ENCODE measurements at regions not wholly inside any gene's neighbourhood (a gene's known extent, or its start where the extent isn't known, plus 50 kb on each side); places are given as distances from the start of the nearest gene placed in this dataset.

- DNase-seq (ENCODE audit: low read depth): no peak
- H3K4me3 ChIP-seq (ENCODE audit: low read depth, low read length): no peak overlapping the region
- TF ChIP-seq MAX (IDR thresholded peaks at IDR 0.05; ENCODE audit: low read depth, low read length) (no peak), MYC (IDR thresholded peaks at IDR 0.05; ENCODE audit: low read depth, low read length) (no peak), POLR2A (IDR thresholded peaks at IDR 0.05; ENCODE audit: extremely low read depth, insufficient read length) (no peak)
- TF ChIP-seq, protein P1, sequence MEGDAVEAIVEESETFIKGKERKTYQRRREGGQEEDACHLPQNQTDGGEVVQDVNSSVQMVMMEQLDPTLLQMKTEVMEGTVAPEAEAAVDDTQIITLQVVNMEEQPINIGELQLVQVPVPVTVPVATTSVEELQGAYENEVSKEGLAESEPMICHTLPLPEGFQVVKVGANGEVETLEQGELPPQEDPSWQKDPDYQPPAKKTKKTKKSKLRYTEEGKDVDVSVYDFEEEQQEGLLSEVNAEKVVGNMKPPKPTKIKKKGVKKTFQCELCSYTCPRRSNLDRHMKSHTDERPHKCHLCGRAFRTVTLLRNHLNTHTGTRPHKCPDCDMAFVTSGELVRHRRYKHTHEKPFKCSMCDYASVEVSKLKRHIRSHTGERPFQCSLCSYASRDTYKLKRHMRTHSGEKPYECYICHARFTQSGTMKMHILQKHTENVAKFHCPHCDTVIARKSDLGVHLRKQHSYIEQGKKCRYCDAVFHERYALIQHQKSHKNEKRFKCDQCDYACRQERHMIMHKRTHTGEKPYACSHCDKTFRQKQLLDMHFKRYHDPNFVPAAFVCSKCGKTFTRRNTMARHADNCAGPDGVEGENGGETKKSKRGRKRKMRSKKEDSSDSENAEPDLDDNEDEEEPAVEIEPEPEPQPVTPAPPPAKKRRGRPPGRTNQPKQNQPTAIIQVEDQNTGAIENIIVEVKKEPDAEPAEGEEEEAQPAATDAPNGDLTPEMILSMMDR (IDR thresholded peaks at IDR 0.05; ENCODE audit: low read depth, low read length): no peak
These were observed 92.5 kb downstream of the LIPG start for GRCh38 chr18:49654347-49654746.

DNA sequence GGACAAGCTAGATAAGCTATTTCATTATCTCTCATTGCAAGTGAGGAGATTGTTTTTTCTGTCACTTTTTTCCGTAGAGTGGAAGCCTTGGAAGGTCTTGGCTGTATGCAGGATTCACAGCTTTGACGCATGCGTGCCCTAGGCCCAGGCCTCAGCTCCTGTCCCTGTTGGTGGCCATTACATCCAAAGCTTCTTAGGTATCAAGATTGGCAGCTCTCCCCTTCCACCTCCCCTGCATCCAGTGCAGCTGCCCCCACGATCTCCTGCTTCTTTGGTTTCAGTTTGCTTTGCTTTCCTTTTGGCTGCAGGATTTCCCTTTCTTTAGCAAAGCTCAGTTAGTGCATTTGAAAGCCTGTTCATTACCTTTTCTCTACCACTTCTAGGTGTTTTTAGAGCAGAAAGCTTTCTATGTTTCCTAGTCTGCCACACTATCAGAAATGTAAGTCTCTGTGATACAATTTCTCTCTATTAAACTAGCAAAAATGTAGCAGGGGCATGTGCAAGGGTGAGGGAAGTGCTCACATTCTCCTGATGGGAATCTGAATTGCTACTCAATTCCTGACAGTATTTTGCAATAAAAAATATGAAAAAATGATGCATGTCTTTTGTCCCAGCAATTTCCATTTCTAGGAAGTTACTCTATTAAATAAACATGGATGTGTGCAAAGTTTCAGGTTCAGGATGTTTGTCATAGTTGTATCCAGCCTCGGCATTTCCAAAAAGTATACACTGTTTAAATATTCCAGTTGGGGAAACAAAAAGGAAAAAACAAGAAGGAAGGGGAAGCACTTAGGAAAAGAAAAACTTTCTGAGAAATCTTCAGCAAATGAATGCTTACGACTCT lies 91.2 kb downstream of the LIPG start:
- no peak overlapping the region for H3K4me3 ChIP-seq (ENCODE audit: low read depth, low read length)
- no peak for DNase-seq (ENCODE audit: low read depth)
- TF ChIP-seq POLR2A (IDR thresholded peaks at IDR 0.05; ENCODE audit: extremely low read depth, insufficient read length) (no peak), MYC (IDR thresholded peaks at IDR 0.05; ENCODE audit: low read depth, low read length) (no peak), MAX (IDR thresholded peaks at IDR 0.05; ENCODE audit: low read depth, low read length) (no peak)
- TF ChIP-seq, protein P1 (IDR thresholded peaks at IDR 0.05; ENCODE audit: low read depth, low read length): no peak

DNA sequence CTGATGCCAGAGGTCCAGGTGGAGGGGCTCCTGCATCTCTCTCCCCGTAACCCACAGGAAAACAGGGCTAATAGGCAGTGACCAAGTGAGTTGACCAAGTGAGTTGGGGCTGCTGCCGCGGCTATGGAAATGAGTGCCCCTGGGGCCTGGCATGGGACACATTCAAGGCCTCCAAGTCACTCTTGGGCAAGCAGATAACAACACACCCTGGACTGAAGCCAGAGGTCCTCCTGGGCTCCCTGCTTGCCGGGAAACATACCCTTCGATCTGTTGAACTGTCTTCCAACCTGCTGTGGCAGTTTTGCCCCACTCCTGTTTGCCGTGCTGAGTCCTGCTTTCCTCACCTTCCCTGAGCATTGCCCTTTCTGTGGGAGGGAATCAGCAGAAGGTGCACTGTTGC lies 89.2 kb downstream of the LIPG start:
- DNase-seq (ENCODE audit: low read depth): no peak
- TF ChIP-seq POLR2A (IDR thresholded peaks at IDR 0.05; ENCODE audit: extremely low read depth, insufficient read length) (no peak), MAX (IDR thresholded peaks at IDR 0.05; ENCODE audit: low read depth, low read length) (no peak), MYC (IDR thresholded peaks at IDR 0.05; ENCODE audit: low read depth, low read length) (no peak)
- TF ChIP-seq, protein P1 (IDR thresholded peaks at IDR 0.05; ENCODE audit: low read depth, low read length): no peak
- no peak overlapping the region for H3K4me3 ChIP-seq (ENCODE audit: low read depth, low read length)

GRCh38 chr18:49650426-49650891 lies 88.6 kb downstream of the LIPG start:
- no peak for TF ChIP-seq MAX (IDR thresholded peaks at IDR 0.05; ENCODE audit: low read depth, low read length)
- no peak for TF ChIP-seq POLR2A (IDR thresholded peaks at IDR 0.05; ENCODE audit: extremely low read depth, insufficient read length)
- TF ChIP-seq MYC (IDR thresholded peaks at IDR 0.05; ENCODE audit: low read depth, low read length): no peak
- TF ChIP-seq, protein P1 (IDR thresholded peaks at IDR 0.05; ENCODE audit: low read depth, low read length): no peak
- peak; percentile 5 for DNase-seq (ENCODE audit: low read depth)
- H3K4me3 ChIP-seq (ENCODE audit: low read depth, low read length): no peak overlapping the region

DNA sequence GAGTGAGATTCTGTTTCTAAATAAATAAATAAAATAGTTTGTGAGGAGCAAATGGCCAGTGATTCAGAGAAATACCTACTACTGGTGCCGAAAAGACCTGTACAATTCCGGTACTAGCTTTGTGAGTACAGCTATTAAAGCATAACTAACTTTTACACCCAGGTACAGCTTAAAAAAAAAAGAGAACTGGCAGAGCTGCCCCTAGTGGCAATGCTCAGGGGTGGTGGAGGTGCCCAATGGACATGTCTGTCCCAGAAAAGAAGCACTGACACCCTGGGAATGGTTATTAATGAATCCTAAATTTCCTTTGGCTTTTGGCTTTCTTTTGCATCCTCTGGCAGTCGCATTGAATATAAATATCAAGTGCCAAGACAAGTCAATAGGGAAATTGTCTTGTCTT lies 87.0 kb downstream of the LIPG start:
- no peak overlapping the region for H3K4me3 ChIP-seq (ENCODE audit: low read depth, low read length)
- no peak for TF ChIP-seq MAX (IDR thresholded peaks at IDR 0.05; ENCODE audit: low read depth, low read length)
- no peak for TF ChIP-seq POLR2A (IDR thresholded peaks at IDR 0.05; ENCODE audit: extremely low read depth, insufficient read length)
- TF ChIP-seq, protein P1 (IDR thresholded peaks at IDR 0.05; ENCODE audit: low read depth, low read length): peak; percentile 39
- TF ChIP-seq MYC (IDR thresholded peaks at IDR 0.05; ENCODE audit: low read depth, low read length): no peak
- no peak for DNase-seq (ENCODE audit: low read depth)

Measured in NB4 (cell line).